ENCODE measurements at regions not wholly inside any gene's neighbourhood (a gene's known extent, or its start where the extent isn't known, plus 50 kb on each side); places are given as distances from the start of the nearest gene placed in this dataset.

GRCh38 chr11:46181843-46182424 lies 60.7 kb upstream of the PHF21A start:
- CTCF ChIA-PET = no interaction called here
- TF ChIP-seq CTCF (IDR thresholded peaks at IDR 0.05) = no peak

GRCh38 chr11:46181387-46181786 lies 60.1 kb upstream of the PHF21A start:
- Mint-ChIP-seq H3K9me3 (peaks cover 3% of the 10 kb centered on the region), H3K36me3 (ENCODE audit: low read depth) (no peaks in the 10 kb centered on the region), H3K4me1 (no peaks in the 10 kb centered on the region), H3K27me3 (peaks cover 44% of the 10 kb centered on the region), H3K27ac (no peak overlapping the region), H3K4me3 (no peak overlapping the region)
- no peak for TF ChIP-seq CTCF (IDR thresholded peaks at IDR 0.05)
- ChIA-PET CTCF (no interaction called here), POLR2A (no interaction called here)
- intact Hi-C loops (cut with micrococcal nuclease) = no loop called here
- DNase-seq (no peak), ATAC-seq (ENCODE audit: low read depth) (no peak)

More at GRCh38 chr11:46181843-46182424, 60.7 kb upstream of the PHF21A start:
- Mint-ChIP-seq H3K9me3 (peaks cover 3% of the 10 kb centered on the region), H3K4me3 (no peak overlapping the region), H3K4me1 (no peaks in the 10 kb centered on the region), H3K27ac (no peak overlapping the region), H3K36me3 (ENCODE audit: low read depth) (no peaks in the 10 kb centered on the region), H3K27me3 (peaks cover 43% of the 10 kb centered on the region)
- POLR2A ChIA-PET = no interaction called here
- ATAC-seq (ENCODE audit: low read depth) (no peak), DNase-seq (no peak)
- intact Hi-C loops (cut with micrococcal nuclease) = no loop called here

- TF ChIP-seq CTCF (IDR thresholded peaks at IDR 0.05) = no peak
- Mint-ChIP-seq H3K27ac (no peak overlapping the region), H3K27me3 (peaks cover 47% of the 10 kb centered on the region), H3K36me3 (ENCODE audit: low read depth) (no peaks in the 10 kb centered on the region), H3K9me3 (peaks cover 2% of the 10 kb centered on the region), H3K4me1 (no peaks in the 10 kb centered on the region), H3K4me3 (no peak overlapping the region)
- ChIA-PET CTCF (no interaction called here), POLR2A (no interaction called here)
- no peak for DNase-seq
- intact Hi-C loops (cut with micrococcal nuclease) = no loop called here
- no peak for ATAC-seq (ENCODE audit: low read depth)
These were observed 59.5 kb upstream of the PHF21A start for GRCh38 chr11:46180736-46181135.

- Mint-ChIP-seq H3K9me3 (no peaks in the 10 kb centered on the region), H3K27me3 (peaks cover 37% of the 10 kb centered on the region), H3K4me3 (no peak overlapping the region), H3K36me3 (ENCODE audit: low read depth) (no peaks in the 10 kb centered on the region), H3K27ac (no peak overlapping the region), H3K4me1 (no peaks in the 10 kb centered on the region)
- CTCF ChIA-PET = no interaction called here
- ATAC-seq (ENCODE audit: low read depth) (no peak), DNase-seq (no peak)
- no peak for TF ChIP-seq CTCF (IDR thresholded peaks at IDR 0.05)
- intact Hi-C loops (cut with micrococcal nuclease) = no loop called here
- POLR2A ChIA-PET = no interaction called here
These were observed 57.3 kb upstream of the PHF21A start for GRCh38 chr11:46178513-46178912.

- ChIA-PET CTCF (no interaction called here), POLR2A (no interaction called here)
- no peaks in the 10 kb centered on the region for H3K4me1 Mint-ChIP-seq
- H3K27me3 Mint-ChIP-seq = peaks cover 30% of the 10 kb centered on the region
- ATAC-seq (ENCODE audit: low read depth) (no peak), DNase-seq (no peak)
- H3K9me3 Mint-ChIP-seq = no peaks in the 10 kb centered on the region
- no peak overlapping the region for H3K27ac Mint-ChIP-seq
- no peaks in the 10 kb centered on the region for H3K36me3 Mint-ChIP-seq (ENCODE audit: low read depth)
- intact Hi-C loops (cut with micrococcal nuclease) = no loop called here
- no peak for TF ChIP-seq CTCF (IDR thresholded peaks at IDR 0.05)
- no peak overlapping the region for H3K4me3 Mint-ChIP-seq
These were observed 55.2 kb upstream of the PHF21A start for GRCh38 chr11:46176421-46176820.
